ENCODE measurements at regions not wholly inside any gene's neighbourhood (a gene's known extent, or its start where the extent isn't known, plus 50 kb on each side); places are given as distances from the start of the nearest gene placed in this dataset.

DNA sequence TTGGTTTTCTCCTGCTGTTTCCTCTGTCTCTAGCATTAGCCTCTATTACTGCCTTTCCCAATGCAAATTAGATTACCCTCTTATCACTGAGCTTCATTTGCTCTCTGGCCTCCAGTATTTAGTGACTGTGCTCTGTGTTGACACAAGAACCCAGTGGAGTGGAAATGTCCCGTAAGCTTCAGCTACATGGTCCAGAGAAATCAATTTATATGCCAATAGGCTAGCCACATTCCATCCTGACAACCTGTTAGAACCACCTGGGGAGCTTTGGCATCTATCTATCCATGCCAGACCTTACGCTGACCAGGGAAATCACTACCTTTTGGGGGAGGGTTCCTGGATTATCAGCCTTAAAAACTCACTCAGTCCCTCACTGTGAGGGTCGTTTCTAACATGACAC, 459.6 kb downstream of the UTRN start:
- Histone ChIP-seq H3K4me1 (ENCODE audit: insufficient read depth, low read length) (peaks cover 6% of the 10 kb centered on the region), H3K4me2 (ENCODE audit: low read depth, low read length) (no peak overlapping the region), H3K27me3 (ENCODE audit: control insufficient read depth in 1 of 2, insufficient read depth in 2 of 2, low read length in 2 of 2) (no peaks in the 10 kb centered on the region), H4K20me1 (ENCODE audit: insufficient read depth, low read length) (no peaks in the 10 kb centered on the region), H3K9ac (ENCODE audit: insufficient read depth, low read depth, low read length) (no peak overlapping the region), H3K9me3 (ENCODE audit: low read length) (no peaks in the 10 kb centered on the region), H3K27ac (ENCODE audit: extremely low read length, insufficient read depth, low read length) (no peak overlapping the region), H2AFZ (ENCODE audit: low read length) (no peak overlapping the region), H3K4me3 (replicated peaks in 1 of 3; ENCODE audit: insufficient read depth in 1 of 3, low read depth in 2 of 3, low read length in 3 of 3) (no peak overlapping the region), H3K79me2 (ENCODE audit: insufficient read depth, low read length) (no peaks in the 10 kb centered on the region), H3K36me3 (replicated peaks in 1 of 2; ENCODE audit: control insufficient read depth in 1 of 2, insufficient read depth in 2 of 2, low read length in 2 of 2) (peaks cover 5 to 22% of the 10 kb centered on the region in 2 experiments)
- ChIA-PET POLR2A (no interaction called here), CTCF (ENCODE audit: low intra/inter-chr PET ratio, low total read pairs) (no interaction called here)
- FAIRE-seq, result no peak
- TF ChIP-seq SRF (IDR thresholded peaks at IDR 0.05; ENCODE audit: low read depth, low read length), result no peak
- TF ChIP-seq BRF2 (CRISPR knock-in tag; IDR thresholded peaks at IDR 0.05), result no peak
- TF ChIP-seq TAF1 (CRISPR knock-in tag; IDR thresholded peaks at IDR 0.05), result no peak
- TF ChIP-seq, protein P1, sequence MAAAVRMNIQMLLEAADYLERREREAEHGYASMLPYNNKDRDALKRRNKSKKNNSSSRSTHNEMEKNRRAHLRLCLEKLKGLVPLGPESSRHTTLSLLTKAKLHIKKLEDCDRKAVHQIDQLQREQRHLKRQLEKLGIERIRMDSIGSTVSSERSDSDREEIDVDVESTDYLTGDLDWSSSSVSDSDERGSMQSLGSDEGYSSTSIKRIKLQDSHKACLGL (CRISPR knock-in tag; IDR thresholded peaks at IDR 0.05), result no peak
- no peak for TF ChIP-seq ZNF577 (CRISPR knock-in tag; IDR thresholded peaks at IDR 0.05; ENCODE audit: borderline replicate concordance, low read depth)
- TF ChIP-seq TBX2 (CRISPR knock-in tag; IDR thresholded peaks at IDR 0.05; ENCODE audit: borderline replicate concordance), result no peak
- TF ChIP-seq NAIF1 (CRISPR knock-in tag; IDR thresholded peaks at IDR 0.05; ENCODE audit: borderline replicate concordance), result no peak
- TF ChIP-seq IKZF4 (CRISPR knock-in tag; IDR thresholded peaks at IDR 0.05; ENCODE audit: borderline replicate concordance, low read depth, not compliant biosample characterization), result no peak
- TF ChIP-seq TCF12 (IDR thresholded peaks at IDR 0.05), result no peak
- no peak for TF ChIP-seq TCF12 (CRISPR knock-in tag; IDR thresholded peaks at IDR 0.05)
- no peak for TF ChIP-seq ZNF253 (CRISPR knock-in tag; IDR thresholded peaks at IDR 0.05; ENCODE audit: borderline replicate concordance)
- TF ChIP-seq, protein P2, sequence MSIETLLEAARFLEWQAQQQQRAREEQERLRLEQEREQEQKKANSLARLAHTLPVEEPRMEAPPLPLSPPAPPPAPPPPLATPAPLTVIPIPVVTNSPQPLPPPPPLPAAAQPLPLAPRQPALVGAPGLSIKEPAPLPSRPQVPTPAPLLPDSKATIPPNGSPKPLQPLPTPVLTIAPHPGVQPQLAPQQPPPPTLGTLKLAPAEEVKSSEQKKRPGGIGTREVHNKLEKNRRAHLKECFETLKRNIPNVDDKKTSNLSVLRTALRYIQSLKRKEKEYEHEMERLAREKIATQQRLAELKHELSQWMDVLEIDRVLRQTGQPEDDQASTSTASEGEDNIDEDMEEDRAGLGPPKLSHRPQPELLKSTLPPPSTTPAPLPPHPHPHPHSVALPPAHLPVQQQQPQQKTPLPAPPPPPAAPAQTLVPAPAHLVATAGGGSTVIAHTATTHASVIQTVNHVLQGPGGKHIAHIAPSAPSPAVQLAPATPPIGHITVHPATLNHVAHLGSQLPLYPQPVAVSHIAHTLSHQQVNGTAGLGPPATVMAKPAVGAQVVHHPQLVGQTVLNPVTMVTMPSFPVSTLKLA (IDR thresholded peaks at IDR 0.05), result no peak
- no peak for TF ChIP-seq PRDM10 (CRISPR knock-in tag; IDR thresholded peaks at IDR 0.05; ENCODE audit: low read depth)
- no peak for TF ChIP-seq KLF15 (CRISPR knock-in tag; IDR thresholded peaks at IDR 0.05; ENCODE audit: borderline replicate concordance)
- TF ChIP-seq, protein P3, sequence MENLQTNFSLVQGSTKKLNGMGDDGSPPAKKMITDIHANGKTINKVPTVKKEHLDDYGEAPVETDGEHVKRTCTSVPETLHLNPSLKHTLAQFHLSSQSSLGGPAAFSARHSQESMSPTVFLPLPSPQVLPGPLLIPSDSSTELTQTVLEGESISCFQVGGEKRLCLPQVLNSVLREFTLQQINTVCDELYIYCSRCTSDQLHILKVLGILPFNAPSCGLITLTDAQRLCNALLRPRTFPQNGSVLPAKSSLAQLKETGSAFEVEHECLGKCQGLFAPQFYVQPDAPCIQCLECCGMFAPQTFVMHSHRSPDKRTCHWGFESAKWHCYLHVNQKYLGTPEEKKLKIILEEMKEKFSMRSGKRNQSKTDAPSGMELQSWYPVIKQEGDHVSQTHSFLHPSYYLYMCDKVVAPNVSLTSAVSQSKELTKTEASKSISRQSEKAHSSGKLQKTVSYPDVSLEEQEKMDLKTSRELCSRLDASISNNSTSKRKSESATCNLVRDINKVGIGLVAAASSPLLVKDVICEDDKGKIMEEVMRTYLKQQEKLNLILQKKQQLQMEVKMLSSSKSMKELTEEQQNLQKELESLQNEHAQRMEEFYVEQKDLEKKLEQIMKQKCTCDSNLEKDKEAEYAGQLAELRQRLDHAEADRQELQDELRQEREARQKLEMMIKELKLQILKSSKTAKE (CRISPR knock-in tag; IDR thresholded peaks at IDR 0.05; ENCODE audit: borderline replicate concordance), result no peak
- TF ChIP-seq ATF3 (CRISPR knock-in tag; IDR thresholded peaks at IDR 0.05), result no peak
- BruUV-seq (replicated peaks), result no TSS peak
- WGBS (ENCODE audit: low lambda C conversion rate), result 90% methylated on average over 3 of the region's 3 CpGs
- in situ Hi-C loops (cut with HindIII; ENCODE audit: extremely low pct_ligation_motif_present, low pct_unique_long_range_greater_than_20kb) (no loop called here), intact Hi-C loops (cut with micrococcal nuclease; ENCODE audit: unreplicated experiment) (no loop called here)
- peak; percentile 21 for DNase-seq (ENCODE audit: low spot score)
- peak; percentile 70 for ATAC-seq

Data from HepG2 (cell line).